B cell (primary cell): ENCODE measurements at regions not wholly inside any gene's neighbourhood (a gene's known extent, or its start where the extent isn't known, plus 50 kb on each side); places are given as distances from the start of the nearest gene placed in this dataset.

Experiments
- ATAC-seq: fragments of 200-7000 bp; cut with Tn5 transposase; one replicate; pipeline ENCODE4 v1.10.0; 2021; ENCODE audit warnings: low read depth, mild to moderate bottlenecking, moderate number of reproducible peaks, moderate library complexity
- CTCF ChIA-PET: fragments of 350-600 bp; sonication (Branson Sonifier 250); formaldehyde crosslinking; loops from one replicate; lab custom pipeline; 2021; ENCODE audit warnings: antibody characterized with exemption, inconsistent platforms; lab: Charles Lee
- POLR2A ChIA-PET: fragments of 350-600 bp; sonication (Branson Sonifier 250); formaldehyde crosslinking; loops from one replicate; lab custom pipeline; 2021; ENCODE audit warnings: antibody characterized with exemption; lab: Charles Lee
- DNase-seq: peaks from one replicate; pipeline ENCODE4 v3.0.0; 2013
- H2AFZ ChIP-seq: 2 replicates; pipeline ENCODE4 v1.6.1; 2012; ENCODE audit warnings: mild to moderate bottlenecking, low read depth, low read length; ENCODE audit not compliant: insufficient read depth, poor library complexity, severe bottlenecking
- H3K27ac ChIP-seq, 2 donors: 1 replicate in 1 of 2; 2 replicates in 1 of 2; pipeline ENCODE4 v1.5.1; 2012 to 2013; ENCODE audit warnings: low read length in 2 of 2, mild to moderate bottlenecking in 2 of 2, moderate library complexity in 1 of 2
- H3K27me3 ChIP-seq, 4 experiments: fragments of 200-600 bp in 1 of 4; sonication (generic) in 1 of 4; replicated peaks in 1 of 4; 1 replicate in 2 of 4; 2 replicates in 2 of 4; pipeline versions ENCODE4 v1.6.1 to v1.7.0; 2013 to 2016; ENCODE audit warnings: low read length in 3 of 4, mild to moderate bottlenecking in 2 of 4, mixed read lengths in 1 of 4, moderate library complexity in 1 of 4; ENCODE audit not compliant: insufficient read depth in 4 of 4, control insufficient read depth in 3 of 4; ENCODE audit errors: control extremely low read depth in 1 of 4
- H3K36me3 ChIP-seq, 2 experiments: replicated peaks in 1 of 2; 1 replicate in 1 of 2; 2 replicates in 1 of 2; pipeline versions ENCODE4 v1.6.1 to v1.7.1; 2013; ENCODE audit warnings: low read length in 1 of 2; ENCODE audit not compliant: insufficient read depth in 2 of 2, control insufficient read depth in 1 of 2; ENCODE audit errors: control extremely low read depth in 1 of 2, extremely low read depth in 1 of 2
- H3K4me1 ChIP-seq, 2 donors: fragments of 200-600 bp in 1 of 2; sonication (generic) in 1 of 2; 1 replicate in 1 of 2; 2 replicates in 1 of 2; pipeline versions ENCODE4 v1.5.1 to v1.6.1; 2013 to 2017; ENCODE audit warnings: low read length in 2 of 2; ENCODE audit not compliant: control insufficient read depth in 2 of 2, insufficient read depth in 2 of 2
- H3K4me2 ChIP-seq: replicated peaks from 2 replicates; pipeline ENCODE3; 2012; ENCODE audit warnings: mild to moderate bottlenecking, low read depth, low read length; ENCODE audit not compliant: poor library complexity, severe bottlenecking
- H3K4me3 ChIP-seq, 5 experiments: fragments of 200-600 bp in 1 of 5; sonication (generic) in 1 of 5; 1 replicate in 3 of 5; 2 replicates in 2 of 5; pipeline versions ENCODE4 v1.5.1 to v1.7.0; 2011 to 2016; ENCODE audit warnings: low read length in 4 of 5, mild to moderate bottlenecking in 4 of 5, low read depth in 2 of 5, control low read depth in 1 of 5, moderate library complexity in 1 of 5; ENCODE audit not compliant: insufficient read depth in 1 of 5; ENCODE audit errors: control extremely low read depth in 1 of 5, extremely low read depth in 1 of 5
- H3K79me2 ChIP-seq: fragments of 200-600 bp; sonication (generic); one replicate; pipeline ENCODE4 v1.6.0; 2016; ENCODE audit warnings: low read length; ENCODE audit not compliant: control insufficient read depth, insufficient read depth
- H3K9ac ChIP-seq: fragments of 200-600 bp; sonication (generic); 2 replicates; pipeline ENCODE4 v1.6.1; 2017; ENCODE audit warnings: mild to moderate bottlenecking, low read length, moderate library complexity
- H3K9me3 ChIP-seq, 3 donors: one replicate each; pipeline versions ENCODE4 v1.6.1 to v1.7.1; 2013; ENCODE audit warnings: low read length in 2 of 3; ENCODE audit not compliant: control insufficient read depth in 2 of 3, insufficient read depth in 1 of 3; ENCODE audit errors: control extremely low read depth in 1 of 3
- H4K20me1 ChIP-seq: 2 replicates; pipeline ENCODE4 v1.6.0; 2012; ENCODE audit warnings: mild to moderate bottlenecking, low read length; ENCODE audit not compliant: insufficient read depth, control insufficient read depth, poor library complexity, severe bottlenecking
- H3K27ac Mint-ChIP-seq: one replicate; pipeline ENCODE4 v1.8.0; 2021; ENCODE audit warnings: mixed read lengths
- H3K27me3 Mint-ChIP-seq: one replicate; pipeline ENCODE4 v1.8.0; 2021; ENCODE audit warnings: mixed read lengths
- H3K4me1 Mint-ChIP-seq: one replicate; pipeline ENCODE4 v1.8.0; 2021; ENCODE audit warnings: mixed read lengths
- H3K4me3 Mint-ChIP-seq: one replicate; pipeline ENCODE4 v1.8.0; 2021; ENCODE audit warnings: mixed read lengths
- H3K9me3 Mint-ChIP-seq: one replicate; pipeline ENCODE4 v1.8.0; 2022; ENCODE audit warnings: mixed read lengths; ENCODE audit not compliant: insufficient read depth
- CTCF ChIP-seq: fragments of 200-600 bp; IDR thresholded peaks from one replicate; pipeline ENCODE4 v1.8.0; 2022; ENCODE audit warnings: antibody characterized with exemption, mild to moderate bottlenecking
- EZH2 ChIP-seq: IDR thresholded peaks from 2 replicates; pipeline ENCODE4 v1.6.1; 2012; ENCODE audit warnings: borderline replicate concordance, low read depth, mild to moderate bottlenecking, moderate library complexity, low read length; ENCODE audit not compliant: insufficient read depth, poor library complexity, severe bottlenecking
- WGBS: methylation state at CpG from one replicate; pipeline ENCODE4 v1.1.5; 2013; ENCODE audit warnings: missing lambda C conversion rate; ENCODE audit not compliant: insufficient coverage; 5-methylcytosine and 5-hydroxymethylcytosine counted together
- intact Hi-C: fragments of 100-400 bp; cut with micrococcal nuclease; formaldehyde crosslinking; loops from one replicate; pipeline ENCODE4 v1.10.0; 2022

DNA sequence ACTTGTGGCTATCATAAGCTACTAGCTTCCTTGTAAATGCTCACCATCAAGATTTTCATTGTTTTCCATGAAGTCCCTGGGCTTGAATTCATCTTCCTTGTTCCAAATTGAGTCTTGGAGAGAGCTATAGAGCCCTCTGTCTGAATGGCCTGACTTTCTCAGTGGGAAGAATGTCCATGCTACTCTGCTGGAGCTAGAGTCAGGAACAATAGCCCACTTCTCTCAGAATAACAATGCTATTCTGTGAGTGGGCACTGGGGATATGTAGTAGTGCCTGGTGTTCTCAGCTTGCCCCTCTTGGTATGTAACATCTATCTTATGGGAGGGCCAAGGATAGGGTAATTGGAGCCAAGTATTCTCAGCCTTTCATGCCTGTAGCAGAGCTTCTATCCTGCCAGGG is 127.6 kb upstream of the TRHDE start:
- Histone ChIP-seq H3K4me2 (no peak overlapping the region), H2AFZ (no peak overlapping the region), H3K27ac (no peak overlapping the region), H3K36me3 (no peaks in the 10 kb centered on the region), H3K9ac (no peak overlapping the region), H3K4me3 (no peak overlapping the region), H3K4me1 (no peaks in the 10 kb centered on the region), H3K9me3 (peaks cover 0 to 11% (median 1%) of the 10 kb centered on the region in 3 donors), H3K79me2 (no peaks in the 10 kb centered on the region), H3K27me3 (no peaks in the 10 kb centered on the region), H4K20me1 (no peaks in the 10 kb centered on the region)
- intact Hi-C loops, result no loop called here
- H3K4me3 Mint-ChIP-seq, result no peak overlapping the region
- no peaks in the 10 kb centered on the region for H3K9me3 Mint-ChIP-seq
- CTCF ChIA-PET, result no interaction called here
- POLR2A ChIA-PET, result no interaction called here
- H3K27ac Mint-ChIP-seq, result no peak overlapping the region
- ATAC-seq (no peak), DNase-seq (no peak)
- no peaks in the 10 kb centered on the region for H3K4me1 Mint-ChIP-seq
- no peaks in the 10 kb centered on the region for H3K27me3 Mint-ChIP-seq
- TF ChIP-seq EZH2 (no peak), CTCF (no peak)

DNA sequence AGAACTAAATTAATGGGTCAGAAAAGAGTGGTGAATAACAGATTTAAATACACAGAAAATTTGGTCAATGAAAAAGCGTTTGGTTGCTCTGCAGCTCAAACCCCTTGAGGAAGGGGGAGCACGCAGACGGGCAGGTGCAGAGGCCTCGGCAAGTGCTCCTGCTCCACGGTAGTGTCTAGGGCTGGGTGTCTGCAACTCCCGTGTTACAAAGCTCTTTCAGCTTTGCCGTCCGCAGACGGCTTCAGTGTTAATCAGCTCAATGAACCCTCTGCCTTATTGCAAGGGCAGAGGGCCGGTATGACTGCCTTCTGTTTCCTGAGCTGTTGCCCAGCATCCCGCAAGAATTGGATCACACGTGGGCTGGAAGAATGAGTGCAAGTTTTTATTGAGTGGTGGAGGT is 125.7 kb upstream of the TRHDE start:
- no peak overlapping the region for H3K9ac ChIP-seq
- H3K27ac ChIP-seq, result no peak overlapping the region
- H3K9me3 ChIP-seq, result peaks cover 0 to 11% (median 1%) of the 10 kb centered on the region in 3 donors
- H3K4me3 ChIP-seq, result no peak overlapping the region
- H3K36me3 ChIP-seq, result no peaks in the 10 kb centered on the region
- no peak overlapping the region for H3K27ac Mint-ChIP-seq
- H3K27me3 ChIP-seq, result no peaks in the 10 kb centered on the region
- intact Hi-C loops, result no loop called here
- H3K4me2 ChIP-seq, result no peak overlapping the region
- ChIA-PET POLR2A (no interaction called here), CTCF (no interaction called here)
- H3K9me3 Mint-ChIP-seq, result no peaks in the 10 kb centered on the region
- no peaks in the 10 kb centered on the region for H4K20me1 ChIP-seq
- H2AFZ ChIP-seq, result no peak overlapping the region
- H3K27me3 Mint-ChIP-seq, result no peaks in the 10 kb centered on the region
- TF ChIP-seq EZH2 (no peak), CTCF (no peak)
- H3K4me3 Mint-ChIP-seq, result no peak overlapping the region
- DNase-seq (no peak), ATAC-seq (no peak)
- WGBS, result 75% methylated on average over 12 of the region's 12 CpGs
- H3K4me1 Mint-ChIP-seq, result no peaks in the 10 kb centered on the region
- H3K4me1 ChIP-seq, result no peaks in the 10 kb centered on the region
- no peaks in the 10 kb centered on the region for H3K79me2 ChIP-seq
